ENCODE measurements at regions not wholly inside any gene's neighbourhood (a gene's known extent, or its start where the extent isn't known, plus 50 kb on each side); places are given as distances from the start of the nearest gene placed in this dataset.

DNA sequence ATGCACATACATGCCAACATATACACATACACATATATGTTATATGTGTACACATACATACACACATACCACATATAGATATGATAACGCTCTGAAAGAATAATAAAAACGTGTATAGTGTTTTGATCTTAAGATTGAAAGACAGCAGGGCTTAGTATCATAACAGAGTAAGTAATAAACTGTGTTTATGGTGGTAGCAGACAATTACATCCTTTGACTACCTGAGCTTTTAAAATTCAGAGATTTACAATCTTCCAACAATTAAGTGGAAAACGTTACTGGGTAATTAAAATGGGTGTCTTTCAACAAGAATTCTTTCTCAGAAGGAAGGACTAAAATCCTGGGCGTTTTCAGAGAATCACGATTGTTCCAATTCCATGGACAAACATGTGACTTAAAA is 552.4 kb downstream of the EPHA4 start:
- intact Hi-C loops (cut with DNase I): no loop called here
- no peaks in the 10 kb centered on the region for H3K4me1 ChIP-seq (replicated peaks)
- no peak overlapping the region for H3K4me3 ChIP-seq
- no peaks in the 10 kb centered on the region for H3K9me3 ChIP-seq
- TF ChIP-seq CTCF (IDR thresholded peaks at IDR 0.05) (no peak), POLR2AphosphoS5 (IDR thresholded peaks at IDR 0.05) (no peak), POLR2A (IDR thresholded peaks at IDR 0.05) (no peak)
- no peak overlapping the region for H3K27ac ChIP-seq
- DNase-seq (ENCODE audit: low spot score): no peak
- H3K27me3 ChIP-seq (replicated peaks; ENCODE audit: insufficient read depth): no peaks in the 10 kb centered on the region
- WGBS: 40% methylated on average over 5 of the region's 5 CpGs
- H3K36me3 ChIP-seq: no peaks in the 10 kb centered on the region

- Histone ChIP-seq H3K4me3 (no peak overlapping the region), H3K9me3 (no peaks in the 10 kb centered on the region), H3K4me1 (replicated peaks) (no peaks in the 10 kb centered on the region), H3K36me3 (no peaks in the 10 kb centered on the region), H3K27ac (no peak overlapping the region), H3K27me3 (replicated peaks; ENCODE audit: insufficient read depth) (no peaks in the 10 kb centered on the region)
- intact Hi-C loops (cut with DNase I): no loop called here
- 76% methylated on average over 2 of the region's 2 CpGs for WGBS
- TF ChIP-seq CTCF (IDR thresholded peaks at IDR 0.05) (no peak), POLR2A (IDR thresholded peaks at IDR 0.05) (no peak), POLR2AphosphoS5 (IDR thresholded peaks at IDR 0.05) (no peak)
- no peak for DNase-seq (ENCODE audit: low spot score)
These were observed 549.5 kb downstream of the EPHA4 start for GRCh38 chr2:221022554-221022953.

GRCh38 chr2:221025398-221025797 is 546.7 kb downstream of the EPHA4 start:
- Histone ChIP-seq H3K27ac (no peak overlapping the region), H3K9me3 (no peaks in the 10 kb centered on the region), H3K4me3 (no peak overlapping the region), H3K4me1 (replicated peaks) (no peaks in the 10 kb centered on the region), H3K36me3 (no peaks in the 10 kb centered on the region), H3K27me3 (replicated peaks; ENCODE audit: insufficient read depth) (no peaks in the 10 kb centered on the region)
- 64% methylated on average over 1 of the region's 1 CpG for WGBS
- no peak for DNase-seq (ENCODE audit: low spot score)
- intact Hi-C loops (cut with DNase I): no loop called here
- TF ChIP-seq POLR2AphosphoS5 (IDR thresholded peaks at IDR 0.05): no peak
- TF ChIP-seq CTCF (IDR thresholded peaks at IDR 0.05): no peak
- no peak for TF ChIP-seq POLR2A (IDR thresholded peaks at IDR 0.05)

- H3K4me1 ChIP-seq (replicated peaks): no peaks in the 10 kb centered on the region
- H3K27ac ChIP-seq: no peak overlapping the region
- H3K4me3 ChIP-seq: no peak overlapping the region
- DNase-seq (ENCODE audit: low spot score): no peak
- H3K9me3 ChIP-seq: no peaks in the 10 kb centered on the region
- intact Hi-C loops (cut with DNase I): no loop called here
- 75% methylated on average over 2 of the region's 2 CpGs for WGBS
- H3K27me3 ChIP-seq (replicated peaks; ENCODE audit: insufficient read depth): no peaks in the 10 kb centered on the region
- TF ChIP-seq POLR2AphosphoS5 (IDR thresholded peaks at IDR 0.05) (no peak), POLR2A (IDR thresholded peaks at IDR 0.05) (no peak), CTCF (IDR thresholded peaks at IDR 0.05) (no peak)
- H3K36me3 ChIP-seq: no peaks in the 10 kb centered on the region
These were observed 537.9 kb downstream of the EPHA4 start for GRCh38 chr2:221034026-221034701.

DNA sequence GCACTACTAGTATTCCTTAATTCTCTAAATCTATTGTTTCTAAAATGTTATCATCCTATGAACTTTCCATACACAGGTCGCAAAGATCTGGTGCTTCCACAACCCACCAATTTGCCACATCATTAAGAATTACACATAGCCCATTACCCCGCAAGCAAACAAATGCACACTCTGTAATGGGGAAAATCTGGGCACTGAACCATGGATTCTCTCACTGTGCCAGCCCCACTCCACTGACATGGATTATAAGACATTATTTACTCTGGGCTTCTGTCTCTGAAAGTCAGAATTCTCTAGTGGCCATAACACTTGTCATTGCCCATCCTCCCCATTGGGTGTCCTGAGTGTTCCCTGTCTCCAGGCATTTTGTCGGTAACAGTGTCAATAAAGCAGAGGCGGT is 537.1 kb downstream of the EPHA4 start:
- TF ChIP-seq POLR2A (IDR thresholded peaks at IDR 0.05): no peak
- TF ChIP-seq CTCF (IDR thresholded peaks at IDR 0.05): no peak
- no peak for TF ChIP-seq POLR2AphosphoS5 (IDR thresholded peaks at IDR 0.05)
- 95% methylated on average over 4 of the region's 4 CpGs for WGBS
- no peaks in the 10 kb centered on the region for H3K9me3 ChIP-seq

More for the DNA sequence above, 537.1 kb downstream of the EPHA4 start:
- Histone ChIP-seq H3K36me3 (no peaks in the 10 kb centered on the region), H3K4me3 (no peak overlapping the region), H3K27me3 (replicated peaks; ENCODE audit: insufficient read depth) (no peaks in the 10 kb centered on the region), H3K27ac (no peak overlapping the region), H3K4me1 (replicated peaks) (no peaks in the 10 kb centered on the region)
- DNase-seq (ENCODE audit: low spot score): no peak
- intact Hi-C loops (cut with DNase I): no loop called here
